ENCODE measurements at regions not wholly inside any gene's neighbourhood (a gene's known extent, or its start where the extent isn't known, plus 50 kb on each side); places are given as distances from the start of the nearest gene placed in this dataset.

DNA sequence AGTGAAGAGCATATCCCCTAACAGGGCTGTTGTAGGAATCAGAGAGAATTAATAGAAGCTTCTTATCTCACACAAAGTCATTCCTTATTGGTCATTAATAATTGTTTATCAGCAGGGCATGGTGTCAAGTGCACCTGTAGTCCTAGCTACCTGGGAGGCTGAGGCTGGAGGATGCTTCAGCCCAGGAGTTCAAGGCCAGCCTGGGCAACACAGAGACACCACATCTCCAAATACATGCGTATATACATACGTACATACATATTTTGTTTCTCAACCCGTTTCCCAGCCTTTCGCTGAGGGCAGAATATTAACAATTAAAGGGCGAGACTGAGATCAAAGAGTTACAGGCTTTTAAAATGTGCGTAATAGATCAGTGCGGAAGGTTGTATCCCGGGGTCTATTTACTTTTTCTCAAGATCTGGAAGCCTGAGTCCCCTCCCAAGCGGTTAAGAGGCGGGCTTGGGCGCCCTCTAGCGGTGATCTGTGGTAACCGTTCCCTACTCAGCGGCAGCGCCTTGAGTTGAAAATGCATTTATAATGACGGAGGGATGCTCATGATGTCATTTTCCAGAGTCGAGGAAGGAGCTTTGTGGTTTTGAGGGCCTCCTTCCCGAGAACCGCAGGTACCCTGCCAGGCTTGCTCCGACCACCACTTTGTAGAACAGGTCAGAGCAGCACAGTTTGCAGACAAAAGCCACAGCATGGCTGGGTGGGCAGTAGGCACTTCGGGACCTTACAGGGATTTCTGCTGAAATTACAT is 169.6 kb upstream of the GPR12 start:
- DNase-seq = peak; percentile 81

- DNase-seq = no peak
Observed at GRCh38 chr13:26927511-26927910, 166.9 kb upstream of the GPR12 start.

GRCh38 chr13:26926371-26926770 is 165.8 kb upstream of the GPR12 start:
- DNase-seq = no peak

GRCh38 chr13:26923824-26924605 is 163.4 kb upstream of the GPR12 start:
- no peak for DNase-seq

DNA sequence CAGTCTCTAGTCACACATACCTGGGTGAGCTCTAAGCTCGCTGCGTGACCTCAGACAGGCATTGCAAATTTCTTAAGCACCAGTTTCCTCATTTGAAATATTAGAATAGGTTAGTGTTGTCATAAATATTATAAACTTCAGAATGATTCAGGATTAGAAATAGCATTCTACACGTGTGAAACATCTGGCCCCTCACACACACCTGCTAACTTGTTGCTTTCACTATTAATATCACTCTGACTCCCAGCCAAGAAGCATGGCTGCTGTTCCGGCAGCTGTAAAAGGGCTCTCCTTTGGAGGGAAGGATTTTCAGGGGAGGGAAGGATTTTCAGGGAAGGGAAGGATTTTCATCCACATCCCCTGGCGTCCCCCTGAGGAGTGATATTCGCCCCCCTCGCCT is 161.3 kb upstream of the GPR12 start:
- DNase-seq = no peak

- no peak for DNase-seq
Observed at GRCh38 chr13:26920614-26921355, 160.2 kb upstream of the GPR12 start.

GRCh38 chr13:26919732-26920131 is 159.1 kb upstream of the GPR12 start:
- no peak for DNase-seq

DNA sequence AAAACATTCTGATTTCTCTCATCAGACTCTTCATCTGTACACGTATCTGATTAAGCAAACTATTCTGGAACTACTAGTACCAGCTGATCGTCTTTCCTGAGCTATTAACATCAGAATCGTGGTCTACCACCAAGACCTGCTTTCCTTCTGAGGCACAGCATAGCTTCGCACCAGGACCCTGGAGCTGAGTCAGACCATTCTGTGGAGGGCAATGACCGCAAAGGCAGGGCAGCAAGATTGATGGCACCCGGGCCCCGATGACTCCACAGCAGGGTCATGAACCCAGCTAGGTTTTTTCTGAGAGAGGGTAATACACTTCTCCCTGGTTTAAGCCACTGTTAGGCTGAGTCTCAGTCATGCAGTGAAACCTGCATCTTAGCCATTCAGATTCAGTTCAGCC is 158.7 kb upstream of the GPR12 start:
- DNase-seq = no peak

DNA sequence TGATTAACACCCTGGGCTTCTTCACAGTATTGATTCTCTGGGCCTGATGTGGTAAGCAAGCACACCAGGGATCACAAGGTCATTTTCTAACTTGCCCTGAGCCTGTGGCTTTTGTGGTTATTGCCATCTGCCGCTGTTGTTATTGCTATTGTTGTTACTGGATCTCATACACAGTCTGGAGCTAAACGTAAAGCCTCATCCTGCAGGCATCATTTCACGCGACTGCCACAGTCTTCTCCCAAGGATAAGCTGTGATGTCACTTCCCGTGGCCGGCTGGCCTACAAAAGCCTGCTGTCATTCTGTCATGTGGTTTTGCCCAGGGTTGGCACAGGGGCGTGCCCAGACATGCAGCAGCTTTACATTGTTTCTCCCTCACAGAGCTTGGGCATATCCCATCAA is 154.0 kb upstream of the GPR12 start:
- peak; percentile 45 for DNase-seq

DNA sequence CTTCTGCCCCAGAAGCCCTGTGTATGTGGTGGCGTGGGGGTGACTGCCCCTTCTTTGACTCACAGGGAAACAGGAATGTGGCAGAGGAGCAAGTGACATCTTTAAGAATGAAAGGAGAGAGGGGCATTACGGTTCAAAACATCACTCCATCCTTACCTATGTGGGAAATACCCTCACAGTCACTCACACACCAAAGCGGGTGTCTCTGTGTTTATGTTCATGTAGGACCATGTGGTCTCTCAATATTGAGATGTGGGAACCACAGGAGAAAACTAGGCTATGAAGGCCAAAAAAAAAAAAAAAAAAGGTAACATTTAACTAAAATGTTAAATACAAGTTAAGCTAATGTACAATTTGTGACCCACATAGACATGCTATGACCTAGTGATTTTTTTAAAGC is 153.6 kb upstream of the GPR12 start:
- no peak for DNase-seq

GRCh38 chr13:26910754-26911465 is 150.3 kb upstream of the GPR12 start:
- DNase-seq = no peak

GRCh38 chr13:26909477-26909876 is 148.9 kb upstream of the GPR12 start:
- DNase-seq = no peak

- DNase-seq = no peak
Observed at GRCh38 chr13:26908126-26908525, 147.5 kb upstream of the GPR12 start.

GRCh38 chr13:26899202-26899601 is 138.6 kb upstream of the GPR12 start:
- DNase-seq = no peak

GRCh38 chr13:26897706-26898550 is 137.3 kb upstream of the GPR12 start:
- DNase-seq = no peak

GRCh38 chr13:26896986-26897668 is 136.5 kb upstream of the GPR12 start:
- no peak for DNase-seq

DNA sequence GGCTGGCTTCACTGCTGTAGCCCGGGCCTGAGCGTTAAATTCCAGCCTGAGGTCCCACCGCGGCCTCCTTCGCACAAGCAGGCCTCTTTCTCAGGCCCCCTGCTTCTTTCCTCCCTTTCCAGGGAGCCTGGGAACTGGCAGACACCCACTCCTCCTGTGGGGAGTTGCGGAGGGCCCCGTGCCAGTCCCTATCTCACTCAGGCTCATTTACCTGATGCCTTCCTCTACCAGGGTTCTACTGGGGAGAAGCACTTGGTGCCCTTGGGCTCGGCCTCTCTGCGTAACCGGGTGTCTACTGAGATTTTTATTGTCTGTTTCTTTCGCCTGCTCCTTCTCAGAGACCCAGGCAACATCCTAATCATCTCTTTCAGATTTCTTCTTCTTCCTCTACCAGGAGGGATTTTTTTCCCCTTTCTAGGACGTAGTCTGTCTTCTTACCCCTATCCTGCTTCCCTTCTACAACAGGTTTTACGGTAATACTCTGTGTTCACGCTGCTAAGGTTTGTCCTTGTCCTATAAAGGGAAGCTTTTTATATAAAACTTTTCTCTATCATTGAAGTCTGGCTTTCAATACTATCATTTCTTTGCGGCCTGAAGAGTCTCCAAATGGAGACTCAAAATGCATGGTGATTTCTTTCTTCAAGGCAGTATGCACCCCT is 135.4 kb upstream of the GPR12 start:
- no peak for DNase-seq

DNA sequence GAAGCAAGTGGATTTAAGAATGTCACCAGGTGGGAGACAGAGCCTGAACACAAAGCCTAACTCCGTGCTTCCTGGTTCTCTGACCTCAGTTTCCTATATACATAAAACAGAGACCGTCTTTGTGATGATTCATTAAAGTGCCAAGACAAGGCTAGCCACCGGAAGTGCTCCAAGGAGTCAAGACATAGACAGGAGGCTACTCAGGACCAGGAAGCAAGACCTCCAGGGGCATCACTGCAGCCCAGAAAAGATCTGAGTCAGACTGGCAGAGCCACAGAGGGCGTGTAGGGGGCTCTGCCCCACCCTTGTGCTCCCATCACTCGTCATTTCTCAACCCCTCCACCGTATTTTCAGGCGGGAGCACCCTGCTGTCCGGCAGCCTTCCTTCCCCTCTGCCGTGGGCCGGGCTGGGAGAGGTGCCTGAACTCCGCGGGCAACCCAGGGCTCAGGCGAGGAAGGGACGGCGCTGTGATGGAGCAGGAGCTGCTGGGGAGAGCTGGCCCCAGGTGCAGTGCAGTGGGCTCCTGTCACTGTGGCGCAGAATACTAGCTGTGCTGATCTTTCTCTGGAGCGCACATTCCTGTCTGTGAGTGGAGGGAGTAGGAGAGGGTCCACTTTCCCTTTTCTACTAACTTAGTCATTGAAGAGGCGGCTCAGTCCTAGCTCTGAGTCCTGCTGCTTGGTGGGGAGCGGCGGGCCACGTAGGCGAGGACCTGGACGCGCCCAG is 134.7 kb upstream of the GPR12 start:
- peak; percentile 5 for DNase-seq

- DNase-seq = no peak
Observed at GRCh38 chr13:26888632-26889031, 128.0 kb upstream of the GPR12 start.

DNA sequence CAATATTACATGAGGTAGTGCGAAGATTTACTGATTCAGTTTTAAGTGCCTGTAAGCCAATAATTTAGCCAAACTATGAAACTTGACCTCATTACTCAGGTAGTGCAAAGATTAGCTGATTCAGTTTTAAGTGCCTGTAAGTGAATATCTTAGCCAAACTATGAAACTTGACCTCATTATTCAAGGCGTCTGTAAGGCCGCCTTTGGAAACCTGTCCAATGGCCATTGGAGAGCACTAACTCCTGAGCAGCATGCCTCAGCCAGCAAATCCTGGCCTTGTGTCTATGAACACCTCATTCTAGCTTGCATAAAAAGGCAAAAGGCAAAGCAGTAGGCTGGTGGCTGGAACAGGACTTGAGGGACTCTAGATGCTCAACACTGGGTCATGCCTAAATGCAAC is 127.0 kb upstream of the GPR12 start:
- no peak for DNase-seq

All from activated CD4-positive, alpha-beta T cell treated with anti-CD3 and anti-CD28 coated beads, Interleukin-2, Interleukin-6, amounts not matched to agents 100 ng/mL and 50 ng/mL, durations not matched to agents 16 hours and 8 hours (primary cell).